NCI-H446 treated with DMSO at 0.1 percent for 48 hours (cell line): ENCODE measurements at regions not wholly inside any gene's neighbourhood (a gene's known extent, or its start where the extent isn't known, plus 50 kb on each side); places are given as distances from the start of the nearest gene placed in this dataset.
A peak's percentile ranks its signal among the peaks of the same experiment; 100 is the strongest.

Experiments used
- DNase-seq: peaks from one replicate; lab custom pipeline; 2025; lab: John Stamatoyannopoulos, UW

DNA sequence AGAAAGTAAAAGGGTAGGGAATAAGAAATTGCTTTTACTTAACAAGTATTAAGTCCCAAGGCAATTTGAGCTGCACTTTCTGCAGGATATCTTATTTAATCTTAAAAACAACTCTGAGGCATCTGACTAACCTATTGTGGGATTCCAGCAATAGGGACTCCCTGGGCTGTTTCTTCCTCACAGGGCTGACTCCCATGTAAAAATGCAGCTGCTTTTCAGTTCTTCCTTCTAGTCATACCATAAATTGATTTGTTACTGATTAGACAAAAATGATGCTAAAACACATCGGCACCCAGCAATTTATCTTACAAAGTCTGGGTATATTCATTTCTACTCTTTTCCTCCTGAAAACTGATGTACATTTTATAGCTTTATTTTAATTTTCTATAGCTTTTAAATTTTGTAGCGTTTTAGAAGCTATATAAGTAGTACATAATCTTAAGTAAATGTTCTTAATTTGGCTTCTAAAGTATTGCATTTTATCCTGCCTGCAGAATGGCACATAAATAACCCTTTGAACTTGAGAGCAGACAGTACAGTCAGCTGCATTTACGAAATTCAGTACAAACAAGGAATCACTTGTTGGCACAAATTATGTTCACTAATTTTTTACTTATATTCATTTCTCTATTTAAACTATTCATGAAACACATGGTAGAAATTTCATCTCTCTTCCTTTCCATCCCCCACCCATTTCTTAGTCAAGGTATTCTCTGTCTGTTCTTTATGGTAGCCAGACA, 102.4 kb upstream of the FRY start:
- DNase-seq: no peak

- DNase-seq: no peak
These were observed 101.1 kb upstream of the FRY start for GRCh38 chr13:31930490-31930889.

DNA sequence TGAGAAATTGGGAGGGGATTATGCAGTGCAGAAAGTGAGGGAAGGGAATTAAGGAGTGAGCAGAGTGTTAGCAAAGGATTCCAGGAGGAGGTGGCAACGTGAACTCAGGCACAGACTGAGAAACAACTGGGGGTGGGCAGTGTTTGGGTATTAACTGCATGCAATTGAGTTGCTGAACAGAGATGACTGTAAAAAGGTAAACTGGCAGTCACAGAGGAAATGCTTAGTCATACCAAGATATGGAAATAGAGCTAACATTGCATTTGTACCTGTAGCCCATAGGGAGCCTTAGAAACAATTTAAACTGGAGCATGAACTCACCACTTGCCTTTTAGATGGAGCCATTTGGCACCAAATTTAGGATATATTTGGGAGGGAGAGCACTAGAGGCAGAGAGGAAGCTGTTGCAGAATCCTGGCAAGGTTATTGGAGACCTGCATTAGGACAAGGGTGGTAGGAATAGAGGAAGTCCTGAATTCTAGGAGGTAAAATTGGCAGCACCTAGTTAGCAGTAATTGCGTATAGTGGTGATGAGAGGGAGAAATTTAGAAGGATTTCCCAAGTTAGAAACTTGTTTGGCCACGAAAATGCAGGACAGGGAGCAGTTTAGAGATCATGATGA, 100.6 kb upstream of the FRY start:
- DNase-seq: no peak

DNA sequence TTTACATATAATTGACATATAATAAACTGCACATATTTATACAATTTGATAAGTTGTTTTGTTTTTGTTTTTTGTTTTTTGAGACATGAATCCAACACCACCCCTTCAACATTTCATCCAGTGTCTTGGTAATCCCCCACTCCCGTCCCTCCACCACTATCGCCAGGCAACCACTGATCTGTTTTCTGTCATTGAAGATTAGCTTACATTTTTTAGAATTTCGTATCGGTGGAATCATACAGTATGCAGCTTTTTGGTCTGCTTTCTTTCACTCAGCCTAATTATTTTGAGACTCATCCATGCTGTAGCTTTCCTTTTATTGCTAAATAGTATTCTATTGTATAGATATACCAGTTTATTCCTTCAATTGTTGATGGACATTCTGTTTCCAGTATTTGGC, 94.1 kb upstream of the FRY start:
- DNase-seq: no peak

GRCh38 chr13:31940076-31940475, 91.5 kb upstream of the FRY start:
- DNase-seq: no peak

DNA sequence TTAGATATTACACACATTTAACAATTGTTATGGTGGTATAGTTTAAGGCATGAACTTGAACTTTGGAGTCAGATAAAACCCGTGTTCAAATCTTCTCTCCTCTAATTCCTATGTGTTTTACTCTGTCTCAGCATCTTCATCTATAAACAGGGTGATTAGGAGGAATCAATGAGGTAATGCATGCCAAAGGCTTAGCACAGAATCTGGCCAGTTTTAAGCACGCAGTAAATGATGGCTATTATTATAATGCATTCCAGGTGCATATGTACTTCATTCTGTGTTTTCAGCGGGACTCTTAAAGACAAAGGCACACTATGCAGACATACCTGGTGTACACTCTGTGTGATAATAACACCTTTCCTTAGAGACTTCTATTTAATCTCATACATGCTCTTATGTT, 88.0 kb upstream of the FRY start:
- no peak for DNase-seq

DNA sequence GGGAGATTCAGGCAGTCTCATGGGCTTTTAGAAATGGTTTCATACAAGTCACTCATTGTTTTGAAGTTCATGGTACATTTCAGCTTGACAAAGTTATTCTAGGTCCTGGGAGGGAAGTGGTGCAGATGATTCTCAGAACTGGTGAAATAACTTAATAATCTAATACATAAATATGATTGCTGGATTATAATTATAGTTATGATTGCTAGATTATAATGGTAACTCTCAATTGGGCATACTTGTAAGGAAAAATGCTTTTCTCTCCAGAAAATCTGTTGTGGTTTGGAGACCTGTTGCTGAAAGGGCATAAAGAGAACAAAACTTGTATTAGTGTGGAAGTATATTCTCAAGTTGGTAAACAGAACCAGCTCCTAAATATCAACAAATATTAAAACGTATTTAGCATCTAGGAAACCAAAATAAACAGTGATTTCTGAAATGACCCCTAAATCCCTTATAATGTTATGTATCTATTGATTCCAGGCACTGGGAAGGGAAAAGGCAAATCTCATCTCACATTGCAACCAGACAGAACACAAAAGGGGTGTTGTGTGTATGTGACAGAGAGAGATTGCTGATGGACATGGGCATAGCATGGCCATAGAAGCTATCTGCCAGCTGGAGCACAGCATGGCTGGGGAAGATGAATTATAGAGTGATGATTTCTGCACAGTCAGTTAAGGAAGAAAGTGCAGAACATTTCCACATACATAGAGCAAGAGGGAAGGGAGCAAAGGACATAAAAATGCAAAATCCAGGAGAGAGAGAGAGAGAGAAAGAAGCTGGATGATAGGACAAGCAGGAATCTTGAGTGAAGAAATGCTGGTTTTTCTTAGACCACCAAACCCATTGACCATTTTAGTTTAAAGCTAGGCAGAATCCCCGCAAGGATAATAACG, 87.1 kb upstream of the FRY start:
- no peak for DNase-seq

GRCh38 chr13:31945202-31945961, 86.2 kb upstream of the FRY start:
- DNase-seq: peak; percentile 52

- no peak for DNase-seq
These were observed 85.3 kb upstream of the FRY start for GRCh38 chr13:31946091-31946770.

GRCh38 chr13:31947105-31947504, 84.5 kb upstream of the FRY start:
- no peak for DNase-seq

GRCh38 chr13:31947506-31947905, 84.1 kb upstream of the FRY start:
- DNase-seq: no peak

GRCh38 chr13:31949486-31949885, 82.1 kb upstream of the FRY start:
- no peak for DNase-seq

GRCh38 chr13:31950111-31950815, 81.3 kb upstream of the FRY start:
- no peak for DNase-seq

- no peak for DNase-seq
These were observed 80.3 kb upstream of the FRY start for GRCh38 chr13:31951215-31951678.

DNA sequence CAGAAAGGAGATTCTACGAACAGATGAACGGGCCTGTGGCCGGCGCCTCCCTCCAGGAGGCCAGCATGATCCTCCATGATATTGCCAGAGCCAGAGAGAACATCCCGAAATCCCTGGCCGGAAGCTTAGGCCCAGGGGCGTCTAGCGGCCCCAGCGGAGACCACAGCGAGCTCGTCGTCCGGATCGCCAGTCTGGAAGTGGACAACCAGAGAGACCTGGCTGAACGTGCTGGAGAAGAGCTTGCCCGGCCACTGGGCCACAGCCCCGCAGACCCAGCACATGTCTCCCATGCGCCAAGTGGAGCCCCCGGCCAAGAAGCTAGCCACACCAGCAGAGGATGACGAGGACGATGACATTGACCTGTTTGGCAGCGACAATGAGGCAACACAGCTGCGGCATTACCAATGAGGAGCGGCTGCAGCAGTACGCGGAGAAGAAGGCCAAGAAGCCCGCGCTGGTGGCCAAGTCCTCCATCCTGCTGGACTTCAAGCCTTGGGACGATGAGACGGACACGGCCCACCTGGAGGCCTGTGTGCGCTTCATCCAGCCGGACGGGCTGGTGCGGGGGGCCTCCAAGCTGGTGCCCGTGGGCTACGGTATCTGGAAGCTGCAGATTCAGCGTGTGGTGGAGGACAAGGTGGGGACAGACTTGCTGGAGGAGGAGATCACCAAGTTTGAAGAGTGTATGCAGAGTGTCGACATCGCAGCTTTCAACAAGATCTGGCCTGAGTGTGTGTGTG, 78.8 kb upstream of the FRY start:
- DNase-seq: no peak

GRCh38 chr13:31955101-31955500, 76.5 kb upstream of the FRY start:
- DNase-seq: no peak

DNA sequence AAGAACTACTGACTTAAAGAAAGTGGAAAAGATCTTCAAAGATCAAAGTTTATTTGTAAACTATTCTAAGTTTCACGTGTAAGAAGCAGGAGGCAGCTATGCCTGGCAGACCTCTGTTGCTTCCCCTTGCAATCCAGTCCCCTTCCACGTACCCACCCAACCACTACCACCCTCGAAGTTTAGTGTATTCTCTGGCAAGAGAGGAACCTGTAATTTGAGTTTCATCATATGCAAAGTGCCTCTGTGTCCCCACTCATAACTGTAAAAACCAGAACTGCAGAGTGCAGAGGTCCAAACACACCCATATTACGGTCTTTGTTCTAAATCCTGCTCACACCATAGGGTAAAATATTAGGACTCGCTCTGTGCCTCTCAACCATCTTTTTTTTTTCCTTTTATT, 75.8 kb upstream of the FRY start:
- no peak for DNase-seq

- DNase-seq: no peak
These were observed 74.5 kb upstream of the FRY start for GRCh38 chr13:31956980-31957644.

- no peak for DNase-seq
These were observed 73.8 kb upstream of the FRY start for GRCh38 chr13:31957772-31958171.
